NCI-H128 (cell line): ENCODE measurements at regions not wholly inside any gene's neighbourhood (a gene's known extent, or its start where the extent isn't known, plus 50 kb on each side); places are given as distances from the start of the nearest gene placed in this dataset.

Experiments
- DNase-seq: peaks from one replicate; lab custom pipeline; 2025; ENCODE audit not compliant: unreplicated experiment; lab: John Stamatoyannopoulos, UW

- no peak for DNase-seq
Measured at GRCh38 chr20:58004146-58004545, 224.3 kb downstream of the ANKRD60 start.

GRCh38 chr20:58003525-58003924 lies 224.9 kb downstream of the ANKRD60 start:
- DNase-seq, result no peak

GRCh38 chr20:58002901-58003300 lies 225.6 kb downstream of the ANKRD60 start:
- DNase-seq, result no peak

- DNase-seq, result no peak
Measured at GRCh38 chr20:58001946-58002345, 226.5 kb downstream of the ANKRD60 start.

GRCh38 chr20:58001381-58001780 lies 227.1 kb downstream of the ANKRD60 start:
- DNase-seq, result no peak

- no peak for DNase-seq
Measured at GRCh38 chr20:58000861-58001260, 227.6 kb downstream of the ANKRD60 start.

- no peak for DNase-seq
Measured at GRCh38 chr20:57999465-58000111, 228.9 kb downstream of the ANKRD60 start.

GRCh38 chr20:57998981-57999464 lies 229.4 kb downstream of the ANKRD60 start:
- DNase-seq, result no peak

- no peak for DNase-seq
Measured at GRCh38 chr20:57998276-57998675, 230.2 kb downstream of the ANKRD60 start.

- no peak for DNase-seq
Measured at GRCh38 chr20:57996936-57997890, 231.2 kb downstream of the ANKRD60 start.

- DNase-seq, result no peak
Measured at GRCh38 chr20:57996465-57996864, 232.0 kb downstream of the ANKRD60 start.

- DNase-seq, result no peak
Measured at GRCh38 chr20:57995381-57995977, 233.0 kb downstream of the ANKRD60 start.

- no peak for DNase-seq
Measured at GRCh38 chr20:57993716-57994431, 234.6 kb downstream of the ANKRD60 start.

- no peak for DNase-seq
Measured at GRCh38 chr20:57991211-57991881, 237.1 kb downstream of the ANKRD60 start.

GRCh38 chr20:57990396-57990987 lies 238.0 kb downstream of the ANKRD60 start:
- no peak for DNase-seq

- DNase-seq, result no peak
Measured at GRCh38 chr20:57988828-57989227, 239.6 kb downstream of the ANKRD60 start.

GRCh38 chr20:57988422-57988821 lies 240.0 kb downstream of the ANKRD60 start:
- no peak for DNase-seq

- DNase-seq, result no peak
Measured at GRCh38 chr20:57987659-57988058, 240.8 kb downstream of the ANKRD60 start.

- DNase-seq, result no peak
Measured at GRCh38 chr20:57986666-57987065, 241.8 kb downstream of the ANKRD60 start.

- no peak for DNase-seq
Measured at GRCh38 chr20:57985278-57985677, 243.2 kb downstream of the ANKRD60 start.
